ENCODE measurements at regions not wholly inside any gene's neighbourhood (a gene's known extent, or its start where the extent isn't known, plus 50 kb on each side); places are given as distances from the start of the nearest gene placed in this dataset.

- TF ChIP-seq GATA1 (IDR thresholded peaks at IDR 0.05; ENCODE audit: low read depth, low read length) (no peak), POLR2A (IDR thresholded peaks at IDR 0.05; ENCODE audit: low read length) (no peak)
- DNase-seq = no peak
Measured at GRCh38 chr4:164481306-164482091, 272.4 kb upstream of the SMIM31 start.

- no peak for DNase-seq
- no peak for TF ChIP-seq GATA1 (IDR thresholded peaks at IDR 0.05; ENCODE audit: low read depth, low read length)
- no peak for TF ChIP-seq POLR2A (IDR thresholded peaks at IDR 0.05; ENCODE audit: low read length)
Measured at GRCh38 chr4:164482092-164482404, 271.9 kb upstream of the SMIM31 start.

- TF ChIP-seq GATA1 (IDR thresholded peaks at IDR 0.05; ENCODE audit: low read depth, low read length) (no peak), POLR2A (IDR thresholded peaks at IDR 0.05; ENCODE audit: low read length) (no peak)
- DNase-seq = no peak
Measured at GRCh38 chr4:164482758-164483157, 271.2 kb upstream of the SMIM31 start.

- TF ChIP-seq POLR2A (IDR thresholded peaks at IDR 0.05; ENCODE audit: low read length) = no peak
- TF ChIP-seq GATA1 (IDR thresholded peaks at IDR 0.05; ENCODE audit: low read depth, low read length) = no peak
- no peak for DNase-seq
Measured at GRCh38 chr4:164483711-164484110, 270.2 kb upstream of the SMIM31 start.

DNA sequence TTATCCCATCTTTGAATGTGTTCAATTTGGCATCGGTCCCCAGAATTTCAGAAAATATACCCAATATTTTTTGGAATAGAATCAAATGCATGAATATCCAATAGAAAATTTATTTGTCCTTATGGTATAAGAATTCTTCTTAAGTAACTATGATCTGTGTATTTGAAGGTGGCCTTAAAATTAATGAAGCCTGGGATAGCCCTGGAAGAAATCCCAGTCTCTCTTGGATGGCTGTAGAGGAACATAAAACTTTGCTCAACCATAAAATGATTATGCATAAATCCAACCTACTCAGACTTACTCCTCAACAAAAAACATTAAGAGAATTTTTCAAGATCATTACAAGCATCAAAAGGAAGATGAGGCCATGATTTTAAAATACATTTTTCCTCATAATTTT is 269.4 kb upstream of the SMIM31 start:
- DNase-seq = no peak
- TF ChIP-seq GATA1 (IDR thresholded peaks at IDR 0.05; ENCODE audit: low read depth, low read length) = no peak
- TF ChIP-seq POLR2A (IDR thresholded peaks at IDR 0.05; ENCODE audit: low read length) = no peak

DNA sequence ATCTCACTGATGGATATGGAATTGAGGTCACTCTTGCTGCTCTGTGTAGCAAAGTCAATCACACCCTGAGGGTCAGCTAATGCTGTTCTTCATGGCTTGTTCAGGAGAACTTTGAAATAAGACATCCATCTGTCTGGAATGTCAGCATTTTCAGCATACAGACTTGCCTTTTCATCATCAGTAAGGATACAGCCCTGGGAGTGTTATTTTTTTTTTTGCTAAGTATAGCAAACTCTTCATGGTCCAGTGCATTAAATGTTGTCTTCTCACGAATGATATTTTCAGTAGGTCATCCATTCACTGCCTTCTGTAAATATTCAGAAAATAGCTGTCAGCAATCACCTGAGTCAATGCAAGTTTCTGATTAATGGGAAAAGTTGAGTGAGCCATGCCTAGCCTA is 268.8 kb upstream of the SMIM31 start:
- TF ChIP-seq GATA1 (IDR thresholded peaks at IDR 0.05; ENCODE audit: low read depth, low read length) (no peak), POLR2A (IDR thresholded peaks at IDR 0.05; ENCODE audit: low read length) (no peak)

GRCh38 chr4:164488114-164488513 is 265.8 kb upstream of the SMIM31 start:
- DNase-seq = no peak
- TF ChIP-seq GATA1 (IDR thresholded peaks at IDR 0.05; ENCODE audit: low read depth, low read length) (no peak), POLR2A (IDR thresholded peaks at IDR 0.05; ENCODE audit: low read length) (no peak)

More for the DNA sequence above, 268.8 kb upstream of the SMIM31 start:
- DNase-seq = no peak

- no peak for DNase-seq
Measured at GRCh38 chr4:164501074-164501473, 252.9 kb upstream of the SMIM31 start.

GRCh38 chr4:164503874-164504273 is 250.1 kb upstream of the SMIM31 start:
- no peak for DNase-seq
- TF ChIP-seq POLR2A (IDR thresholded peaks at IDR 0.05; ENCODE audit: low read length) = no peak
- no peak for TF ChIP-seq GATA1 (IDR thresholded peaks at IDR 0.05; ENCODE audit: low read depth, low read length)

More at GRCh38 chr4:164501074-164501473, 252.9 kb upstream of the SMIM31 start:
- no peak for TF ChIP-seq POLR2A (IDR thresholded peaks at IDR 0.05; ENCODE audit: low read length)
- TF ChIP-seq GATA1 (IDR thresholded peaks at IDR 0.05; ENCODE audit: low read depth, low read length) = no peak

DNA sequence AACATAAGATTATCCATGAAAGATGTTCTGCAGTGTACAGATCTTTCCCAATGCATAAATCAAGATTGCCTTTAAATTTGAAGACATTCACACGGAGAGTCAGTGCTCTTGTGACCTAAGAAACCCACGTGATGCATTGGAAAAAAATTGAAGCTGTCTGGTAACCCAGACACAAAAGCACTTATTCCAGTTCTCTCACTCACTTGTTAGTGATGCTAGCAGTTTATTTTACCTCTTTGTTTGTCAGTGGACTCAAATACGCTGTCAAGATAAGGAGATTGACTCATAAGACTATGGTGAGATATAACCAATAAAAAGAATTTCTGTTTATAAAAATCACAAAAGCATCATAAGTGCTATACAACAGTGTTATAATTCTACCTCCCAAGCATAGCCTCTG is 245.8 kb upstream of the SMIM31 start:
- no peak for TF ChIP-seq GATA1 (IDR thresholded peaks at IDR 0.05; ENCODE audit: low read depth, low read length)
- no peak for TF ChIP-seq POLR2A (IDR thresholded peaks at IDR 0.05; ENCODE audit: low read length)
- DNase-seq = no peak

- TF ChIP-seq POLR2A (IDR thresholded peaks at IDR 0.05; ENCODE audit: low read length) = no peak
- TF ChIP-seq GATA1 (IDR thresholded peaks at IDR 0.05; ENCODE audit: low read depth, low read length) = no peak
- DNase-seq = no peak
Measured at GRCh38 chr4:164508771-164509170, 245.2 kb upstream of the SMIM31 start.

- DNase-seq = no peak
- no peak for TF ChIP-seq POLR2A (IDR thresholded peaks at IDR 0.05; ENCODE audit: low read length)
- TF ChIP-seq GATA1 (IDR thresholded peaks at IDR 0.05; ENCODE audit: low read depth, low read length) = no peak
Measured at GRCh38 chr4:164509951-164510350, 244.0 kb upstream of the SMIM31 start.

GRCh38 chr4:164512124-164512523 is 241.8 kb upstream of the SMIM31 start:
- DNase-seq = no peak
- TF ChIP-seq POLR2A (IDR thresholded peaks at IDR 0.05; ENCODE audit: low read length) (no peak), GATA1 (IDR thresholded peaks at IDR 0.05; ENCODE audit: low read depth, low read length) (no peak)

- TF ChIP-seq POLR2A (IDR thresholded peaks at IDR 0.05; ENCODE audit: low read length) (no peak), GATA1 (IDR thresholded peaks at IDR 0.05; ENCODE audit: low read depth, low read length) (no peak)
- DNase-seq = no peak
Measured at GRCh38 chr4:164514765-164515164, 239.2 kb upstream of the SMIM31 start.

DNA sequence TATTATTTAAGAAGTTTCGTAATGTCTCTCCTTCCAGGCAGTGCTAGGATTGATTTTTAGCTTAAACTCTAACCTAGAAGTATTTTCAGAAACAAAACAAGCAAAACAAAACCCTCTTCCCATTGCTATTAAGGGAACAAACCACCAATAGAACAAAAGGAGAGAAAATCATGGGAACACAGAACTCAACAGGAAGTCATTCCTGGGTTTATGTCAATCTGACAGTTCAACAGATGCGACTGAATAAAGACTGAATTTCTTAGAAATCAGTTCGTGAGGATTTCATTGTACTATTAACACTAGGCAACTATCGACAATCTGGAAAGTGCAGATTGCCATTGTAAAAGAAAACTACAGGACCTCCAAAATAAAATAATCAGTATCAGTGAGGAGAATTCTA is 229.1 kb upstream of the SMIM31 start:
- no peak for DNase-seq
- TF ChIP-seq POLR2A (IDR thresholded peaks at IDR 0.05; ENCODE audit: low read length) (no peak), GATA1 (IDR thresholded peaks at IDR 0.05; ENCODE audit: low read depth, low read length) (no peak)

All from erythroblast (primary cell).